ENCODE measurements at regions not wholly inside any gene's neighbourhood (a gene's known extent, or its start where the extent isn't known, plus 50 kb on each side); places are given as distances from the start of the nearest gene placed in this dataset.

- no peak for DNase-seq
Observed at GRCh38 chr21:28228636-28228995, 764.1 kb downstream of the LTN1 start.

- DNase-seq = no peak
Observed at GRCh38 chr21:28227881-28228635, 764.6 kb downstream of the LTN1 start.

- DNase-seq = no peak
Observed at GRCh38 chr21:28226563-28226962, 766.1 kb downstream of the LTN1 start.

- no peak for DNase-seq
Observed at GRCh38 chr21:28224191-28224726, 768.4 kb downstream of the LTN1 start.

- no peak for DNase-seq
Observed at GRCh38 chr21:28221984-28222383, 770.7 kb downstream of the LTN1 start.

- no peak for DNase-seq
Observed at GRCh38 chr21:28220680-28221079, 772.0 kb downstream of the LTN1 start.

- DNase-seq = no peak
Observed at GRCh38 chr21:28216976-28217523, 775.6 kb downstream of the LTN1 start.

- DNase-seq = no peak
Observed at GRCh38 chr21:28215214-28215954, 777.3 kb downstream of the LTN1 start.

GRCh38 chr21:28214786-28215185, 777.9 kb downstream of the LTN1 start:
- DNase-seq = no peak

GRCh38 chr21:28213261-28213660, 779.4 kb downstream of the LTN1 start:
- DNase-seq = no peak

- no peak for DNase-seq
Observed at GRCh38 chr21:28212061-28212460, 780.6 kb downstream of the LTN1 start.

GRCh38 chr21:28207436-28208173, 785.1 kb downstream of the LTN1 start:
- DNase-seq = no peak

GRCh38 chr21:28200726-28201125, 792.0 kb downstream of the LTN1 start:
- no peak for DNase-seq

GRCh38 chr21:28196981-28197380, 795.7 kb downstream of the LTN1 start:
- no peak for DNase-seq

GRCh38 chr21:28193189-28193588, 799.5 kb downstream of the LTN1 start:
- DNase-seq = no peak

- no peak for DNase-seq
Observed at GRCh38 chr21:28186604-28187003, 806.1 kb downstream of the LTN1 start.

- DNase-seq = no peak
Observed at GRCh38 chr21:28181730-28182129, 810.9 kb downstream of the LTN1 start.

GRCh38 chr21:28179136-28179535, 813.5 kb downstream of the LTN1 start:
- no peak for DNase-seq

GRCh38 chr21:28177124-28177523, 815.6 kb downstream of the LTN1 start:
- DNase-seq = no peak

GRCh38 chr21:28174701-28175100, 818.0 kb downstream of the LTN1 start:
- DNase-seq = no peak

GRCh38 chr21:28174006-28174405, 818.7 kb downstream of the LTN1 start:
- DNase-seq = no peak

GRCh38 chr21:28172376-28172775, 820.3 kb downstream of the LTN1 start:
- DNase-seq = no peak

GRCh38 chr21:28167366-28167765, 825.3 kb downstream of the LTN1 start:
- DNase-seq = no peak

Measured in occipital lobe (tissue), 1 donor.